MCF 10A (cell line): ENCODE measurements at regions not wholly inside any gene's neighbourhood (a gene's known extent, or its start where the extent isn't known, plus 50 kb on each side); places are given as distances from the start of the nearest gene placed in this dataset.
A peak's percentile ranks its signal among the peaks of the same experiment; 100 is the strongest.

Experiments used
- BruUV-seq: library from RNA; stranded (reverse); fragments of 400-500 nt; replicated peaks from 2 replicates; lab custom pipeline; 2021; lab: Mats Ljungman, UMichigan
- CTCF ChIA-PET: fragments of 300-600 bp; sonication (Branson Sonifier 250); formaldehyde crosslinking; extraction: SDS; loops from one replicate; lab custom pipeline; 2021; ENCODE audit warnings: antibody characterized with exemption, inconsistent platforms; lab: Yijun Ruan, JAX
- POLR2A ChIA-PET: fragments of 300-600, 350-650 bp; sonication (Branson Sonifier 250); formaldehyde crosslinking; extraction: SDS; loops from one replicate; lab custom pipeline; 2020; ENCODE audit warnings: antibody characterized with exemption, inconsistent platforms; lab: Yijun Ruan, JAX
- DNase-seq: peaks from one replicate; pipeline ENCODE4 v3.0.0-alpha.2; 2018; ENCODE audit not compliant: unreplicated experiment
- H3K27ac Mint-ChIP-seq: one replicate; pipeline ENCODE4 v1.8.0; 2022; ENCODE audit warnings: mild to moderate bottlenecking, low read depth, mixed read lengths; ENCODE audit not compliant: unreplicated experiment
- H3K27me3 Mint-ChIP-seq: one replicate; pipeline ENCODE4 v1.8.0; 2022; ENCODE audit warnings: mixed read lengths; ENCODE audit not compliant: insufficient read depth, unreplicated experiment
- H3K36me3 Mint-ChIP-seq: one replicate; pipeline ENCODE4 v1.8.0; 2022; ENCODE audit warnings: mild to moderate bottlenecking, moderate library complexity, mixed read lengths; ENCODE audit not compliant: insufficient read depth, unreplicated experiment
- H3K4me1 Mint-ChIP-seq: one replicate; pipeline ENCODE4 v1.8.0; 2022; ENCODE audit warnings: mixed read lengths; ENCODE audit not compliant: insufficient read depth, unreplicated experiment
- H3K4me3 Mint-ChIP-seq: one replicate; pipeline ENCODE4 v1.8.0; 2022; ENCODE audit warnings: mild to moderate bottlenecking, moderate library complexity, mixed read lengths; ENCODE audit not compliant: unreplicated experiment
- H3K9me3 Mint-ChIP-seq: one replicate; pipeline ENCODE4 v1.8.0; 2022; ENCODE audit warnings: mixed read lengths; ENCODE audit not compliant: unreplicated experiment
- intact Hi-C: fragments of 100-400 bp; cut with micrococcal nuclease; formaldehyde crosslinking; loops from 2 replicates; pipeline ENCODE4 v1.14.1; 2022
- TF ChIP-seq, protein P1 (sequence below): fragments of 200-600 bp; IDR thresholded peaks from one replicate; pipeline ENCODE4 v1.8.0; 2022; ENCODE audit warnings: antibody characterized with exemption, mild to moderate bottlenecking; ENCODE audit not compliant: unreplicated experiment

DNA sequence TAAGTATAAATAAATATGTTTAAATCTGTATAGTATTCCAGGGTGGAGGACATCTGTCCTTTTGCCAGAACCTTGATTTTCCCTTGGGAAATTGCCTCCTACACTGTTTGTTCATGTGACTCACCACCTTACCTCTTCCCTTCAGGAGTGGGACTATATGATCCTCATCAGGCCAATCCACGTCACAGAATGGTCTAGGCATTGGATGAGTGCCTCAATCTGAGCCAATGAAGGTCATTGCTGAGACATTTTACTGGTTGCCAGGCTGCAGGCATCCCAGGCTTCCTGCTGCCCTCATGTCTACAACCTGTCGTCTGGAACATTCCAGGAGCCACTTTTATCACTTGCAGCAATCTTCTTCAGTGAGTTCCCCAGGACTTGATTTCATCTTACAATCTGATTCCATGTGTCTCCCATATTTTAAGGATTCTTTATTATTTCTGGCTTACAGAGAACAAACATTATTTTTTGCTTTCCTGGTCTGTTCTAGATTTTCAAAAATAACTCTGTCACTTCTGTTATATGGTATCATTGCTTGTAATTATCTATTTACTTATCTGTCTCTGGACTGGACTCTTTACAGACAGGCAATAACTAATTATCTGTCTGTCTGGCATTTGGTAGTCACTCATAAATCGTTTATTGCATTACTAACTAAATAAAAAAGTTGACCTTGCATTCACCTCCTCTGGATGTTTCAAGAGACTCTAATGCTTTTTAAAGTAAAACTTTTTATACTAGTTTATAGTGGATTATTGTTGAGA is 107.3 kb upstream of the APC start:
- DNase-seq, result peak; percentile 56
- no peak overlapping the region for H3K4me3 Mint-ChIP-seq
- intact Hi-C loops, result no loop called here
- H3K9me3 Mint-ChIP-seq, result peaks cover 8% of the 10 kb centered on the region
- H3K27me3 Mint-ChIP-seq, result peaks cover 27% of the 10 kb centered on the region
- BruUV-seq, result no TSS peak
- ChIA-PET POLR2A (no interaction called here), CTCF (interaction anchor here (0.7 kb wide), 1 partner anchor 226 kb away, joined by 4 read pairs; no protein-coding TSS in a partner anchor)
- no peak overlapping the region for H3K27ac Mint-ChIP-seq
- H3K4me1 Mint-ChIP-seq, result no peaks in the 10 kb centered on the region
- TF ChIP-seq, protein P1, sequence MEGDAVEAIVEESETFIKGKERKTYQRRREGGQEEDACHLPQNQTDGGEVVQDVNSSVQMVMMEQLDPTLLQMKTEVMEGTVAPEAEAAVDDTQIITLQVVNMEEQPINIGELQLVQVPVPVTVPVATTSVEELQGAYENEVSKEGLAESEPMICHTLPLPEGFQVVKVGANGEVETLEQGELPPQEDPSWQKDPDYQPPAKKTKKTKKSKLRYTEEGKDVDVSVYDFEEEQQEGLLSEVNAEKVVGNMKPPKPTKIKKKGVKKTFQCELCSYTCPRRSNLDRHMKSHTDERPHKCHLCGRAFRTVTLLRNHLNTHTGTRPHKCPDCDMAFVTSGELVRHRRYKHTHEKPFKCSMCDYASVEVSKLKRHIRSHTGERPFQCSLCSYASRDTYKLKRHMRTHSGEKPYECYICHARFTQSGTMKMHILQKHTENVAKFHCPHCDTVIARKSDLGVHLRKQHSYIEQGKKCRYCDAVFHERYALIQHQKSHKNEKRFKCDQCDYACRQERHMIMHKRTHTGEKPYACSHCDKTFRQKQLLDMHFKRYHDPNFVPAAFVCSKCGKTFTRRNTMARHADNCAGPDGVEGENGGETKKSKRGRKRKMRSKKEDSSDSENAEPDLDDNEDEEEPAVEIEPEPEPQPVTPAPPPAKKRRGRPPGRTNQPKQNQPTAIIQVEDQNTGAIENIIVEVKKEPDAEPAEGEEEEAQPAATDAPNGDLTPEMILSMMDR, result no peak
- H3K36me3 Mint-ChIP-seq, result no peaks in the 10 kb centered on the region

DNA sequence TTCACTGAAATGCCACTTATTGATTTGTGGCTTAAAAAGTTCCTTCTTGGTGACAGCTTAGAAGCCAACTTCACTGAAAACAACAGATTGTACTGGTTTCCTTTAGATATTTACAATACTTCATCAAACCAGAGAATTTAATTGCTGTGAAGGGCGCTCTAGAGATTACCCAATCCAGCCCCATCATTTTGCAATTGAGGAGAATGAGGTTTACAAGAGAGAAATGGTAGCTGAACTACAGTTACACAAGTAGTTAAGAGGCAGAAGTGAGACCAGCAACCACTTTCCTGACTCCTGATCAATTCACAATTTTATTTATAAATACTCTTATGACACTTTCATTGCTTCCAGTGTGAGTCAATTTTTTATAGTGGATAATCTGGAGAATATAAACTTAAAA is 103.5 kb upstream of the APC start:
- DNase-seq, result no peak
- CTCF ChIA-PET, result interaction anchor here (0.6 kb wide), 1 partner anchor 123 kb away, joined by 3 read pairs; no protein-coding TSS in a partner anchor
- Mint-ChIP-seq H3K9me3 (peaks cover 8% of the 10 kb centered on the region), H3K4me3 (no peak overlapping the region), H3K27me3 (peaks cover 16% of the 10 kb centered on the region), H3K4me1 (no peaks in the 10 kb centered on the region), H3K27ac (no peak overlapping the region), H3K36me3 (no peaks in the 10 kb centered on the region)
- no TSS peak for BruUV-seq
- POLR2A ChIA-PET, result interaction anchor here (0.6 kb wide), 1 partner anchor 17 kb away, joined by 4 read pairs; no protein-coding TSS in a partner anchor
- intact Hi-C loops, result no loop called here
- TF ChIP-seq, protein P1, result no peak

DNA sequence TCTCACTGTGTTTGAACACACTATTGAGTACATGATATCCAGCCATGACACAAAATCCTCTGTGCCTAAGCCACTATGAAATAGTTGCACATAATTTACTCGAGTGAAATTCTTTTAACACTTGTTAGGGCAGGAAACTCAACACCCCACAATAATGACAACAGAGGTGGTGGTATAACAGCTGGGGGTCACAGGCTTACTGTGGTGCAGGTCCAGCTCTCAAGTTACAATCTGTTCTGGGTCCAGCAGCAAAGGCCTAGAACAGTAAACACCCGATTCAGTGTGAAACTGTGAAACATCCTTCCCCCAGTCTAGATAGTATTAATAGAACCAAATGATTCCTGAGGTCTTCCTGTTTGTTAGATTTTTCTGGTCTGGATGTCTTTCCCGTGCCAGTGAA is 102.9 kb upstream of the APC start:
- H3K27ac Mint-ChIP-seq, result no peak overlapping the region
- no peak overlapping the region for H3K4me3 Mint-ChIP-seq
- H3K36me3 Mint-ChIP-seq, result no peaks in the 10 kb centered on the region
- peaks cover 10% of the 10 kb centered on the region for H3K27me3 Mint-ChIP-seq
- no TSS peak for BruUV-seq
- TF ChIP-seq, protein P1, result no peak
- H3K4me1 Mint-ChIP-seq, result no peaks in the 10 kb centered on the region
- CTCF ChIA-PET, result interaction anchor here (0.6 kb wide), 1 partner anchor 122 kb away, joined by 3 read pairs; no protein-coding TSS in a partner anchor
- DNase-seq, result no peak
- peaks cover 8% of the 10 kb centered on the region for H3K9me3 Mint-ChIP-seq
- intact Hi-C loops, result no loop called here
- POLR2A ChIA-PET, result interaction anchor here (1.6 kb wide), 1 partner anchor 9 kb away, joined by 3 read pairs; no protein-coding TSS in a partner anchor

DNA sequence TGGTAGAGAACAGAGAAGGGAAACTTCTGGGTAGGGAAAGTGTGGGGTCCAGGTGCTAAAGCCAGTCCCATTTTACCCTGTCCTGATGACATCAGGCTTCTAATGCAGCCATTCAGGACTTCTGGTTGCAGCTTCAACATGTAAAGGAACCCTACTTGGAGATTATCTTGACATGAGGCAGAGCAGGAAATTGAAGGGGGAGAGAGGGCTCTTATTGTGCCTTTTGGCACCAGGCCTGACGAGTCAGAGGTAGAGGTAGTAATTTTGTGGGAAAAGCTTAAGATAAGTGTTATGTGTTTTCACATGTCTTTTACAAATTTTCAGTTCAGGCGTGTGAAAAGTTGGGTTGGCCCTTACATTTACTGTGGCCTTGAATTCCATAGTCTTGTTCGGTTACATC is 102.4 kb upstream of the APC start:
- no peak for DNase-seq
- ChIA-PET CTCF (no interaction called here), POLR2A (interaction anchor here (0.6 to 1.6 kb wide), 2 partner anchors 9 to 260 kb away, joined by 3 read pairs; no protein-coding TSS in a partner anchor)
- Mint-ChIP-seq H3K4me1 (no peaks in the 10 kb centered on the region), H3K4me3 (no peak overlapping the region), H3K27ac (no peak overlapping the region), H3K9me3 (peaks cover 8% of the 10 kb centered on the region), H3K36me3 (no peaks in the 10 kb centered on the region), H3K27me3 (peaks cover 5% of the 10 kb centered on the region)
- intact Hi-C loops, result no loop called here
- no TSS peak for BruUV-seq
- TF ChIP-seq, protein P1, result no peak
